Kidney tubule cell (primary cell): ENCODE measurements at regions not wholly inside any gene's neighbourhood (a gene's known extent, or its start where the extent isn't known, plus 50 kb on each side); places are given as distances from the start of the nearest gene placed in this dataset.
"Not testable (repeated sequence)": the region's sequence is repeated elsewhere in the genome, so short reads cannot be mapped to it uniquely, and the experiment has no call there.

Experiments used
- DNase-seq: peaks from one replicate; pipeline ENCODE4 v3.0.0-alpha.2; 2018; ENCODE audit warnings: low spot score

DNA sequence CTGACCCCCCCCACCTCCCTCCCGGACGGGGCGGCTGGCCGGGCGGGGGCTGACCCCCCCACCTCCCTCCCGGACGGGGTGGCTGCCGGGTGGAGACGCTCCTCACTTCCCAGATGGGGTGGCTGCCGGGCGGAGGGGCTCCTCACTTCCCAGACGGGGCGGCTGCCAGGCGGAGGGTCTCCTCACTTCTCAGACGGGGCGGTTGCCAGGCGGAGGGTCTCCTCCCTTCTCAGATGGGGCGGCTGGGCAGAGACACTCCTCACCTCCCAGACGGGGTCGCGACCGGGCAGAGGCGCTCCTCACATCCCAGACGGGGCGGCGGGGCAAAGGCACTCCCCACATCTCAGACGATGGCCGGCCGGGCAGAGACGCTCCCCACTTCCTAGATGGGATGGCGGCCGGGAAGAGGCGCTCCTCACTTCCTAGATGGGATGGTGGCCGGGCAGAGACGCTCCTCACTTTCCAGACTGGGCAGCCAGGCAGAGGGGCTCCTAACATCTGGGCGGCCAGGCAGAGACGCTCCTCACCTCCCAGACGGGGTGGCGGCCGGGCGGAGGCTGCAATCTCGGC lies 597.6 kb downstream of the ZEB2 start:
- DNase-seq, result not testable (repeated sequence)

DNA sequence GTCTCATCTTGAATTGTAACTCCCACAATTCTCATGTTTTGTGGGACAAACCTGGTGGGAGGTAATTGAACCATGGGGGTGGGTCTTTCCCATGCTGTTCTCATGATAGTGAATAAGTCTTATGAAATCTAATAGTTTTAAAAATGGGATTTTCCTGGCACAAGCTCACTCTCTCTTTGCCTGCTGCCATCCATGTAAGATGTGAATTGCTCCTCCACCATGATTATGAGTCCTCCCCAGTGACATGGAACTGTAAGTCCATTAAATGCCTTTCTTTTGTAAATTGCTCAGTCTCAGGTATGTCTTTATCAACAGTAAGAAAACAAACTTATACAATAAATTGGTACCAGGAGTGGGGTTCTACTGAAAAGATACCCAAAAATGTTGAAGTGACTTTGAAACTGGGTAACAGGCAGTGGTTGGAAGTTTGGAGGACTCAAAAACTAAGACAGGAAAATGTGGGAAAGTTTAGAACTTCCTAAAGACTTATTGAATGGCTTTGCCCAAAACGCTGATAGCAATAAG lies 601.4 kb downstream of the ZEB2 start:
- no peak for DNase-seq

DNA sequence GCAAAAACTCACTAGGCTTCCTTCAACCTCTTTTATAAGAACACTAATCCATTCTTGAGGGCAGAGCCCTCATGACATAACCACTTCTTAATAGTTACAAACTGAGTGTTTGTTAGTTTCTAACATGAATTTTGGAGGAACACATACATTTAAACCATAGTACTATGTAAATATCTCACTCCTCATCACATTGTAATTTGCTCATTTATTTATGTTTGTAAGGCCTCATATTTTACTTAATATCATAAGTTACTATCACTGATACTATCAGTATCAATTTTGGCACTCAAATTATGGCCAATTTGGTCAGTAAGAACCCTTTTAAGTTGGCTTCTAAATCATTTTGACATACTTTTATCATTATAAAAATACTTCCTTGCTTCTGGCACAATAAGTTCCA lies 603.1 kb downstream of the ZEB2 start:
- no peak for DNase-seq

DNA sequence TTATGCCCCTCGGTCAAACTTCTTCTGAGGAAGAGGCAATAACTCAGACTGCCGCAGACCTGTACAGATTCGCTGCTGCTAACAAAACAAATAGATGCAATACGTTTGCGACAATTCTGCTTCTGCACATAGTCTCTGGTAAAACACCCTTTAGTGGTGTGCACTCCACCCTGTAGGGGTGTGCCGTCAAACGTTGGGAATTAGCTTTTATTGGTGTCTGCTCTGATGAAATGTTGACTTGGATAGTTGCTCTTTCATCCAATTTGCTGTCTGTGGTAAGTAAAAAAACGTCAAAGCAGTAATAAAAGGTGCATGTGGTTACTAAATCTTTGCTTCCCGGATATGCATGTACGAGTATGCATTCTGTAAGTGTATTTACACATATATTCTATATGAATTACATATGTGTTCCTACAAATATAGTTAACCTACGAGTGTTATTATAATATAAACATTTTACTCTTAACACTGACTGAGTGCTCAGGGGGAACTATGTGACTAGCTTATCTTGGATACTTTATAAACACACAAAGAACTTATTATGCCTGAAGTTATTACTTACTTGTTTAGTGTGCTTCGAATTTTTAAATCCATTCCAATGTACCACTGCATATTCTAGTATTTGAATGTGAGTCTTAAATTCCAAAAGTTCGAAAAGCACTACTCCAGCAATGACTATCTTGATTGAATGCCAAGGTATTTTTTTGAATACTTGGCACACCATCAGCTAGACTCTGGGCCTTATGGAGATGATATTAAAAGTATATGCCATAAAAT lies 610.2 kb downstream of the ZEB2 start:
- DNase-seq, result no peak

DNA sequence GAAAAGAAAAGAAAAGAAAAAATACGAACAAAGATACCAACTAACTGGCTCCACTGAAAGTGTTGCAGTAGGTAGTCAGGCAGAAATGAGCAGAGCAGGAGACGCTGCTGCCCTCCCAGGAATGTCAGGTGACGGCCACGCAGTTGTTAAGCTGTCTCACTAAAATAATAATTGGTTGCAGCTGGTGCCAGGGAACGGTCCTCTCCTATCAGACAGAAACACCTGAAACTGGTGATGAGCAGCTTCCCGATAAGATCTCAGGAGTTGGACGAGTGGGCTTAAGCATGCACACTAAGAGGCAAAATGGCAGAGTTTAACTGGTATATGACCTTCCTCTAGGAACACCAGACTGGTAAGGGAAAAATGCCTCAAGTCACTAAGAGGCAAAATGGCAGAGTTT lies 611.1 kb downstream of the ZEB2 start:
- DNase-seq, result no peak

DNA sequence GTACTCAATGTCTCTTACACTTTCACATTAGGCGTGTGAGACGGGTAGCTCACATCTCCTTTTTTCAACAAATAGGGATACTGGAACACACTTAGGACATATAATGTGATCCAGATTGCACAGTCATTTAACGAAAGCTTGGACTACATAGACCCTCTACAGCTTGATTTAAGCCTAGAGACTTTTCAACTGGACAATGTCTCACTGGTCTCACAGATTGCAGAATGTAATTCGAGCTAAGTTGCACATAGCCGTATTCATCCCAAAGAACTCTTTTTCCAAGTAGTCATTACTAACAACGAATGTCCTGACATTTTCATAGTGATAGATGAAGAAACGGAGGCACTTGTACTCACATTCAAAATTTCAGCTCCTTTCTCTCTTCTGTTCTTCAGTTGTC lies 612.1 kb downstream of the ZEB2 start:
- DNase-seq, result no peak

DNA sequence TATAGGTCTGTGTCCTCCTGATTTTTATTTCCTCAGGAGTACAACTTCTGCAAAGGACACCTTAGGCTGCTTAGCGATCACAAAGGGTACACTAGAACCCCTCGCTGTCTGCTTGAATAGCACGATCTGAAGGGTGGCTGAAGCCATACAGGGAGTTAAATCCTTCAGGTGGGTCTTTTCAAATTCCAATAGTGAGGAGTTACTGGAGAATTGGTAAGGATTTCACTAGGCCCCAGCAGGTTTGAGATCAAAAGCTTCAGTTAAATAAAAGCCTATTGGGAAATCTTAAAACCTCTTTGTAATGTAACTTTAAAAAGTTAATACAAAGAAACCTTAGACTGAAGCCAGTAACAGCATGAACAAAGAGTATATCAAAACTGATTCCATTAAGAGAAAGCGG lies 613.1 kb downstream of the ZEB2 start:
- no peak for DNase-seq

DNA sequence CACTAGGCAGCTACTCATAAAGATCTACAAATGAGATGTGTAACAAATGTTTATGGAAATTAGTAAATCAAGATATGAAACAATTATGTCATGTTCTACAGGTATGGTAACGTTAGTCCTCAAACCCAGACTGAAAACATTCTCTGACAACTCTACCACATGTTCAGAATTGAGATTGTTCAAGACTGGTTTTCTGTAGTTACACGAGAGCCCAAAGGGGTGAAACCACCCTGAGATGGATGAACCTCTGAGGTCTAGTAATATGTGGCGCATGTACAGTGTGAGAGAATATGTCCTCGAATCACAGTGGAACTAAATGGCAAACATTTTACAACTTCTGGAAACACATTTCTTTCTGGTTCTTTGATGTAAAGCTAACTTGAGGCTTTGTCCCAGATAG lies 614.3 kb downstream of the ZEB2 start:
- DNase-seq, result no peak

DNA sequence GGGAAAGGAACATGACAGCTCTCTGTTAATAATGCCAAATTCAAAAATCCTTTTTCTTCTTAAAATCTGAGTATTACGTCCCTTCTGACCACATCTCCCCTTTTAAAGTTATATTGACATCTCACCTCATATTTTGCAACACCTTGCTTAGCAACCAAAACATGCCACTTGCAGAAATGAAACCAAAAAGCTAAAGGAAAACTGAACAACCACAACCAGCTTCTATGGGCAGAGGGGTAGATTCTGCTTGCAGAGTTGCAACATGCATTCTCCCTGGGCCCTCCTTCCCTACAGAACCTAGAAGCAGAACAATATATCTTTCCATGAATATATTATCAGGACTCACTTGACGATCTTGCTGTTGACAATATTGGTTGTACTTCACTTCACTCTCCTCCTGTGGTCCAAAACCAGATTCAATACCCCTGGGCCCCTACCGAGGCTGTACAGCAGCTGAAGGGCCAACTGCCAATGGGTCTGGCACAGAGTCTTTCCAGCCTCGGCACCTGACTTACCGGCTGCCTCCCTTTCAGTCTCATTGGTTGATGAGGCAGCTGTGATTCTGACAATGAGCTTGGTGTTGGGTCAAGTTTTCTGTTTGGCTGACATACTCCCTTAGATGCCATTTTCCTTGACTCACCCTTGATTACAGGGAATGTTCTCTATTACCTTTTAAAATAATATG lies 616.6 kb downstream of the ZEB2 start:
- DNase-seq, result no peak

DNA sequence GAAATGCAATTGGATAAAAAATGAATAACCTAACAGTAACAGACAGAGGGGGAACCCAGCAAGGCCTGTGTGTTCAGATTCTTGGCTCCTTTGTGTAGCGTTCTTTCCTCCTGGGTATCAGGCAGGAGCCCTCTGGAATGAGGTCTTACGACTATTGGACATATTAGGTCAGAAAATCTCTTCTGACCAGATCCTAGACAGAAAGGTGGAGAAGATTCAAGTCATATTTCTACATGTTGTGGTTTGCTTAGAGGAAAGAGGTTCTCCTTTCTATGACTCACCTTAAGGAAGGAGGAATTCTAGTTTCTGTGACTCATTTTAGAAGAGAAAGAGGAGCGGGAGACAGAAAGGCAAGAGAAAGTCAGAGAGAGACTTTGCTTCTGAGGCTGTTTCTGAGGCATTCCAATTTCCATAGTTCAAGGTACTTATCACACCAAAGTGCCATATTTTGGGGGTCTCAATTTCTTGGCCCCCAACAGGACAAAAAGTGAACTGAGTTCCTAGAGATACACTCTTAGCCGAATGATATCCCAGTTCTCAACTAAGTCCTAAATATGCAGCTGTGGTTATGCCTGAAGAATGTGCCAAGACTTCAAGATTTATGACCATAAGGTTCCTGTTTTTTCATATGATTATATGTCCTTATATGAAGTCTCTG lies 618.6 kb downstream of the ZEB2 start:
- DNase-seq, result peak; percentile 93

DNA sequence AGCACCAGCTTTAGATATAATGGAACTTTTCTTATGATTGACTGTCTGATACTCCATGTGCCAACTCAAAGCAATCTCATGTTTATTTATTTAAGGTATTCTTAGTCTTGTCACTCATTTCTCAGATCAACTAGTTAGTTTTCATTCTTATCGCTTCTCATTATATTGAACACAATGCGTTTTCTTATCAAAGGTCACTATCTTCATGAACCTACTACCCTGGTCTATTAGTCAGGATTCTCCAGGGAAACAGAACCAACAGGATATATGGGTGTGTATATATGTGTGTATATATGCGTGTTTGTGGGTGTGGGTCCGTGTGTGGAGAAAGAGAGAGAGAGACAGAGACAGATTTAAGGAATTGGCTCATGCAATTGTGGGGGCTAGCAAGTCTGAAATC lies 619.9 kb downstream of the ZEB2 start:
- no peak for DNase-seq

DNA sequence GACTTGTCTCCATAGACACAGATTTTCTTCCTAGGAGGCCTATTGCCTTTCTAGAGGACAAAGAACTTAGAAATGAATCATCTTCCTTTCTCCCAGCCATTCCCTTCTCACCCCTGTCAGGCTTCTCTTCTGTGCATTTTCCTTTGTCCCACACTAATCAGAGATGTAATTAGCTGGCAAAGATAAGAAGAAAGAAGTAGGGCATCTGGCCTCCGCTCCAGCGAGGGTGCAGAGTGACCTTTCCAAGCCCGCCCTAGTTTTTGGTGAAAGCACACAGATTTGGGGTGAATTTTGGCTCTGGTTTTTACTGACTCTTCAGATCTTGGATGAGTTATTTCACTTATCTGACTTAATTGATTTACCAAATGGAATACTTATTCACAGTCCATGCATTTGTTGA lies 626.5 kb downstream of the ZEB2 start:
- no peak for DNase-seq

DNA sequence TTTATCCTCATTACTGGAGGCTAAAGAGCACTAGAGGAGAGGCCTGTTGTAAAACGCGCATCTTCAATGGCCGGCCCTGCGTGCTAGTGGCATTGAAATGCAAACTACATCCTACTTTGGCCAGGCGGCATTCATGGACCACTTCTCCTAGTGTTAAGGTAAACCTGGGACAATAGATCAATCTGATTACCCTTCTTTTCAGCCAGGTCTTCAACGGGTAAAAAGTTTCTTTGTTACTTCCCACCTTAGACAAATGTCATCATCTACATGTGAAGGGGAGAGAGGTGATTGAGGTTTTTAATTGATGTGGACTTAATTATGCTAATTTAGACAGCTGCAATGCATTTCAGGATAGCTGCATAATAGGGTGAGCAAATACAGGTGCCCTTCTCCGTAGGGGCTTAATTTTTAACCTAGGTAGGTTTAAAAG lies 628.0 kb downstream of the ZEB2 start:
- no peak for DNase-seq

DNA sequence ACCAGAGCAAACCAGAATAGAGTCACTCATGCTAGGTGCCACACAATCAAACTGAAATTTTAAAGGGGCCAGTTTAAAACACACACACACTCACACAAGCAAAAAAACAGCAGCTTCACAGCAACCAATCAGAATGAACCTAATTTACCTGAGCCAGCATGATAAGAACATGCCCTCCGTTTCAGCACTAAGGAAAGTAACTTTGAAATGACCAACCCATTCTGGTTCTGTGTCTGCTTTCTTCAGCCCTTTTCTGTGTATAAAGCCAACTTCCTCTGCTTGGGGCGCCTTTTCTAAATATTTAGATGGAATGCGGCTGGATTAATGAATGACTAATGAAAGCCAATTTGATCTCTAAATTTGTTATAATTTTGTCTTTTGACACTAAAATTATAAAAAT lies 629.1 kb downstream of the ZEB2 start:
- no peak for DNase-seq

DNA sequence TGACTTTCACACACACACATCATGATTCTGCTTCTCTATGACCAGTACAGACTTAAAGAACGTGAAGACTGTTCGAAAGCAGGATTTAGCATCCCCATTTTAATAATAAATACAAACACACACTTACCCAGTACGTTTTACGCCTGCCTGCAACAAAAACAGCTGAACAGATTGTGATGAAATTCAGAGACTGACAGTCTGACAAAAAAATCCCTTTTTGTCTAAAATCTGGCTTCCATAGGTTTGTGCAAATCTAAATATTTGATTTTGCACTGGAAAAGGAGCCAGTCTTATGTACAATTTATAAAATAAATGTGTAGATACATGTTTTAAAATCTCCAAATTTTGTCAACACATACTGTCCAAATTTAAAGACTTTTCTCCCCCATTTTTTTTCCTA lies 630.7 kb downstream of the ZEB2 start:
- DNase-seq, result no peak

DNA sequence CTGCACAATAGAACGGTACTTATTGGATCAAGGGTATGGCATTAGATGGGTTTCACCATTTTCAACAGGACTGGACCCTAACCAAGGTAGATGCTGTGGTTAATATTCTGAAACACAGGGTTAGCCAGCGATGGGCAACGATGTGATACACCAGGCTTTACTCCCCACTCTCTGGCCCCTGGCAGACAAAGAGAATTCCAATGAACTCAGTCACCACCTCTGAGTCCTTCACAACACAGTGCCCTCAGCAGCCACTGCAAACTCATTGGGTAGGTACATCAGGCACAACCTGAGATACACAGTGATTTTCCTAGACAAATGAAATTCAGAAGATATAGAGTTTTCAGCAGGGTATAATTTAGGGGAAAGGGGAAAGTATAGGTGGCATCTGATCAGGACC lies 634.5 kb downstream of the ZEB2 start:
- peak; percentile 88 for DNase-seq

DNA sequence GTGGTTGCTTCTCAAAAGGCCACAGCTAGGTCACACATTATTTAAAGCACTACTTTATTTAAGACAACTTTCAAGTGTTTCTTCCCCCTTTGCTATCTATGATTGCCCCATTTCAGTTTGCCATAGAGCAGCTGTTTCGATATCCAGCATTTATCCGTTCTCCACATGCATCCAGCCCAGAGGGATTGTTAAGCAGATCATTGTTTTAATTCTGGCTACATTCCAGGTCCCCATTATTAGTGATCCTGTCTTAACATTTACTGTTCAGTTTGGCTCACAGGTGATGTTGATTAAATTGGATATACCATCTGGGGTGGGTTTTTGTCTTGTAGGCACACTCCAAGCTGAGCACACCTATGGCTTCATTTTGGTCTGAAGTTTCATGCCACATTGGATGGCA lies 638.7 kb downstream of the ZEB2 start:
- DNase-seq, result no peak

DNA sequence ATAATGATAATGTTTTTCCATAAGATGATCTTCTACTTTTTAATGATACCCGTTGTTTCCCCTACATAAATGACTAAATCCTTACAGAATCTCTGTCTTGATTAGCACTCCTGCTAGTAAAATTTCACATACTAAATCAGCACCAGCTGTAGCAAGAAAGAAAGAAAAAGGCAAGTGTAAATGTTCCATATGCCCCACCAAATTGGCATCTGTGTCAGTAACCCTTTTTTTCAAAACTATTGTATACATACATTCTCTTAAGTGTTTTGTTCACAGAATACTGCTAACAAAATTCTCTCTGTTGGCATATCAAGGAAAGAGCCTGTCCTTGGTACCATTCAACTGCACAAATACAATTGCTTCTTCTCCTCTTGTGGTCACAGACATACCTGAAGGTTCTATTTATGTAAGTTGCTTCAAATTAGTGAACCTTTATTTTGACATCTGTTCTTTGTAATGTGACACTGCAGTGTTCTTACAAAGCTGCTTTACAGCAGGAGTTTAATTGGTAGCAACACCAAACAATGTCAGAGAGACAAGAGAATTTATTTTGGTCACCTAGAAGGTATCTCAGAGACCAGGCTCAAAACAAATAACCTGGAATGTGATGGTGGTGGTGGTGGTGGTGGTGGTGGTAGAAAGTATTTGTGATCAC lies 641.9 kb downstream of the ZEB2 start:
- DNase-seq, result peak; percentile 19

DNA sequence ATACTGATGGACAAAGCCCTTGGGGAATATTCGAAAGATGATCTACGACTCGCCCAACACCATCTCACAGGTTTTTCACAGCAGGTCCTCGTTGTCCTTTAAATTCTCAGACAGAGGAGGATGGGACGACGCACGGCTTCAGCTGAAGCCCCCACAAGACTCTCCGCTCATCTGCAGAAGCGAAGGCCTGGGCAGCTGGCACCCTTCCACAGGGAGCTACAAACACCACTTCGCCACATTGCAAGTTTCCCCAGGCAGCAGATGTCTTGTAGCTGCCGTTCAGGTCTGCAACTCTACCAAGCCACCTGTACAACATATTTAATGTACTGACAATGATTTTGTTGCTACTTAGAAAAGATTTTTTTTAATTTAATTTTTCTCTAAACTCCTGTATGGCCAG lies 642.9 kb downstream of the ZEB2 start:
- DNase-seq, result no peak

DNA sequence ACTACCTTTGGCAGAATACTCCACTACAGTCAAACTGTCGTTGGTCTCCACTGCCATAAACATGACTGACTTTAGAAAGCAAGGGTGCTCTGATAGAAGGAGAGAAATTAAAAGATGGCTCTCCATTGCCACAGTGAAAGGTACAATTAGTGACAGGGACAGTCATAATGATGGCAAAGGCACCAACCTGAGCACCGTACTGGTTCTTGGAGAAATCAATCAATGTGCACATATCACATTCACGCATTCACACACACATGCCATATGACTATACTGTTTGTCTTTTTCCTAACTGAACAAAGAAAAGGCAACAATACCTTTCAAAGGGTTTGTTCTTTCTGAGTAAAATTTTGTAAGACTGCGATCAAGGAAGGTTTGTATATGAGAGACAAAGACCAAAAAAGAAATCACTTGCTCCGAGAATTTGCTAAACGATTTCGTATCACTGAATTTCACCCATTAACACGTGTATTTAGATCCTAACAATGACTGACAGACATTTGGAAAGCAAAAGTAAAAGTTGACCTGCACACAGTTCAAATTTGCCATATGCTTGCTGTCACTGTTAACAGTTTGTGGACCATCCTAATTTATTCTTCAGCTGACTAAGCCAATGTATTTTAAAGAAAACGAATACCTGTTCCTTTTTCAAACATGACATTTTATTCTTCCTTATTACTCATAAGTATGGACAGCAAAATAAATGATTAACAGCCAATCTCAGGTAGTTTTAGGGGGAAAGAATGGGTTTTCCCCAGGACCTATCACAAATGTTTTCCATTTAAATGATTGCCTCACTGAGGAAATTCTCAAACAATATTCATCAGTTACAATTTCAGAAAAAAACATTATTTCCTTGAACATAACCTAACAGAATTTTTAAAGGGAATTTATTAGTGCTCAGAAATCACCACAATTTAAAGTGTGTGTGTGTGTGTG lies 644.4 kb downstream of the ZEB2 start:
- peak; percentile 69 for DNase-seq

DNA sequence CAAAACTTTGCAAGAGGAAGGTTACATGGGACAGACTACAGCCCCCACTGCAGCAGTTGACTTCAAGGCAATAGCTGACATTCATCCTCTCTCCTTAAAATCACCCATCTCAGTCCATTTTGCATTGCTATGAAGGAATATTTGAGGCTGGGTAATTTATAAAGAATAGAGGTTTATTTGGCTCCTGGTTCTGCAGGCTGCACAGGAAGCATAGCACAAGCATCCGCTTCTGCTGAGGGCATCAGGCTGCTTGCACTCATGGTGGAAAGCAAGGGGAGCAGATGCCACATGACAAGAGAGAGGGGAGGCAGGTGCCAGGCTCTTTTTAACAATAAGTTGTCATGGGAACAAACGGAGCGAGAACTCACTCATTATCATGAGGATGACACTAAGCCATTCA lies 646.0 kb downstream of the ZEB2 start:
- DNase-seq, result no peak
